Keratinocyte (primary cell): ENCODE measurements at regions not wholly inside any gene's neighbourhood (a gene's known extent, or its start where the extent isn't known, plus 50 kb on each side); places are given as distances from the start of the nearest gene placed in this dataset.

Source experiments
- DNase-seq: peaks from one replicate; pipeline ENCODE4 v3.0.0-alpha.2; 2011; ENCODE audit warnings: low read depth, missing footprints, low spot score
- FAIRE-seq: peaks from 2 replicates; lab custom pipeline; 2011; peaks lifted over from hg19 to GRCh38; lab: Jason Lieb, UNC
- H2AFZ ChIP-seq: 2 replicates; pipeline ENCODE4 v1.6.0; 2012; ENCODE audit warnings: low read length, control low read depth, inconsistent platforms; ENCODE audit not compliant: control insufficient read depth
- H3K27ac ChIP-seq: 2 replicates; pipeline ENCODE4 v1.5.1; 2011; ENCODE audit warnings: low read length; ENCODE audit not compliant: control insufficient read depth, insufficient read depth
- H3K27me3 ChIP-seq: 3 replicates; pipeline ENCODE4 v1.6.0; 2011; ENCODE audit warnings: low read length; ENCODE audit not compliant: control insufficient read depth, insufficient read depth; ENCODE audit errors: extremely low read depth
- H3K36me3 ChIP-seq, 2 experiments: 2 replicates in 1 of 2; 3 replicates in 1 of 2; pipeline ENCODE4 v1.5.1; 2011; ENCODE audit warnings: low read length in 2 of 2, mild to moderate bottlenecking in 1 of 2; ENCODE audit not compliant: control insufficient read depth in 2 of 2, insufficient read depth in 2 of 2; ENCODE audit errors: extremely low read depth in 1 of 2
- H3K4me1 ChIP-seq: 3 replicates; pipeline ENCODE4 v1.5.1; 2011; ENCODE audit warnings: low read length; ENCODE audit not compliant: control insufficient read depth, insufficient read depth; ENCODE audit errors: extremely low read depth
- H3K4me2 ChIP-seq: 3 replicates; pipeline ENCODE4 v1.6.0; 2011; ENCODE audit warnings: low read depth, low read length; ENCODE audit not compliant: control insufficient read depth, insufficient read depth; ENCODE audit errors: extremely low read depth
- H3K4me3 ChIP-seq, 3 experiments: fragments of 200-600 bp in 1 of 3; sonication (generic) in 1 of 3; 2 replicates in 2 of 3; 3 replicates in 1 of 3; pipeline ENCODE4 v1.5.1; 2011 to 2016; ENCODE audit warnings: low read length in 3 of 3, mild to moderate bottlenecking in 3 of 3, control low read depth in 2 of 3, inconsistent platforms in 1 of 3, low read depth in 1 of 3, mixed read lengths in 1 of 3, mixed run types in 1 of 3, moderate library complexity in 1 of 3; ENCODE audit not compliant: control insufficient read depth in 2 of 3, insufficient read depth in 2 of 3; ENCODE audit errors: extremely low read depth in 1 of 3
- H3K79me2 ChIP-seq: 2 replicates; pipeline ENCODE4 v1.6.0; 2012; ENCODE audit warnings: low read length; ENCODE audit not compliant: control insufficient read depth, insufficient read depth
- H3K9ac ChIP-seq: 3 replicates; pipeline ENCODE4 v1.6.0; 2011; ENCODE audit warnings: low read length; ENCODE audit not compliant: control insufficient read depth, insufficient read depth; ENCODE audit errors: extremely low read depth
- H3K9me1 ChIP-seq: 3 replicates; pipeline ENCODE4 v1.6.0; 2011; ENCODE audit warnings: low read length; ENCODE audit not compliant: control insufficient read depth, insufficient read depth; ENCODE audit errors: extremely low read depth
- H3K9me3 ChIP-seq: 2 replicates; pipeline ENCODE4 v1.5.1; 2012; ENCODE audit warnings: low read depth, low read length; ENCODE audit not compliant: control insufficient read depth
- H4K20me1 ChIP-seq: 3 replicates; pipeline ENCODE4 v1.6.0; 2011; ENCODE audit warnings: low read length; ENCODE audit not compliant: control insufficient read depth, insufficient read depth; ENCODE audit errors: extremely low read depth
- CTCF ChIP-seq, 3 experiments: IDR thresholded peaks in 1 of 3; conservative IDR thresholded peaks in 1 of 3; optimal IDR thresholded peaks in 1 of 3; 2 replicates in 2 of 3; 3 replicates in 1 of 3; pipeline versions ENCODE3 to v1.5.1; 2011; ENCODE audit warnings: low read length in 3 of 3, mild to moderate bottlenecking in 3 of 3, moderate library complexity in 2 of 3, control low read depth in 1 of 3, inconsistent platforms in 1 of 3; ENCODE audit not compliant: insufficient read depth in 2 of 3; ENCODE audit errors: extremely low read depth in 1 of 3
- EZH2 ChIP-seq: IDR thresholded peaks from one replicate; pipeline ENCODE4 v1.6.1; 2012; ENCODE audit warnings: inconsistent platforms, mild to moderate bottlenecking, low read length, moderate library complexity
- dilution Hi-C: fragments of 300-500 bp; cut with MboI; formaldehyde crosslinking; loops from one replicate; pipeline ENCODE4 v1.7.0; 2020; ENCODE audit warnings: low sequenced_read_pairs; ENCODE audit not compliant: extremely low pct_ligation_motif_present

- no peak for TF ChIP-seq EZH2
- no peak for TF ChIP-seq CTCF (optimal IDR thresholded peaks at IDR 0.05 in 1 of 3, IDR thresholded peaks at IDR 0.05 in 1 of 3, conservative IDR thresholded peaks at IDR 0.05 in 1 of 3; ENCODE audit: extremely low read depth in 1 of 3, insufficient read depth in 2 of 3, low read length in 3 of 3)
- Histone ChIP-seq H3K36me3 (no peaks in the 10 kb centered on the region), H4K20me1 (no peaks in the 10 kb centered on the region), H3K79me2 (no peaks in the 10 kb centered on the region), H3K4me1 (no peaks in the 10 kb centered on the region), H3K4me2 (no peak overlapping the region), H3K27me3 (no peaks in the 10 kb centered on the region), H3K4me3 (no peak overlapping the region), H3K9me3 (no peaks in the 10 kb centered on the region), H3K27ac (no peak overlapping the region), H3K9me1 (no peaks in the 10 kb centered on the region), H2AFZ (no peak overlapping the region), H3K9ac (no peak overlapping the region)
- FAIRE-seq, result no peak
- DNase-seq, result no peak
- dilution Hi-C loops, result no loop called here
Observed at GRCh38 chr9:74122216-74122615, 374.9 kb upstream of the RORB start.

GRCh38 chr9:74122661-74123060 is 374.5 kb upstream of the RORB start:
- H2AFZ ChIP-seq, result no peak overlapping the region
- dilution Hi-C loops, result no loop called here
- DNase-seq, result no peak
- no peak for FAIRE-seq
- H3K4me3 ChIP-seq, result no peak overlapping the region
- H3K4me1 ChIP-seq, result no peaks in the 10 kb centered on the region
- no peaks in the 10 kb centered on the region for H3K9me1 ChIP-seq
- no peaks in the 10 kb centered on the region for H3K9me3 ChIP-seq
- H3K27me3 ChIP-seq, result no peaks in the 10 kb centered on the region
- TF ChIP-seq CTCF (optimal IDR thresholded peaks at IDR 0.05 in 1 of 3, IDR thresholded peaks at IDR 0.05 in 1 of 3, conservative IDR thresholded peaks at IDR 0.05 in 1 of 3; ENCODE audit: extremely low read depth in 1 of 3, insufficient read depth in 2 of 3, low read length in 3 of 3) (no peak), EZH2 (no peak)
- no peaks in the 10 kb centered on the region for H4K20me1 ChIP-seq
- H3K4me2 ChIP-seq, result no peak overlapping the region
- H3K9ac ChIP-seq, result no peak overlapping the region
- no peaks in the 10 kb centered on the region for H3K79me2 ChIP-seq
- no peaks in the 10 kb centered on the region for H3K36me3 ChIP-seq
- H3K27ac ChIP-seq, result no peak overlapping the region
